SK-N-SH treated with all-trans-retinoic acid at 6 μM for 48 hours (cell line): ENCODE measurements at regions not wholly inside any gene's neighbourhood (a gene's known extent, or its start where the extent isn't known, plus 50 kb on each side); places are given as distances from the start of the nearest gene placed in this dataset.

Experiments used
- ARNTL ChIP-seq: fragments of 450-650 bp; formaldehyde crosslinking; IDR thresholded peaks from 2 replicates; pipeline ENCODE4 v1.5.0; 2020; ENCODE audit warnings: low read depth, mild to moderate bottlenecking, moderate library complexity, borderline replicate concordance
- GLIS3 ChIP-seq: fragments of 250-450 bp; sonication (Bioruptor Pico); IDR thresholded peaks from 2 replicates; pipeline ENCODE4 v1.5.0; 2020; ENCODE audit warnings: mild to moderate bottlenecking, moderate library complexity
- ISL1 ChIP-seq: fragments of 250-450 bp; sonication (Bioruptor Pico); IDR thresholded peaks from 2 replicates; pipeline ENCODE4 v2.1.2; 2022; ENCODE audit warnings: mild to moderate bottlenecking, moderate library complexity
- OSR1 ChIP-seq: fragments of 250-450 bp; sonication (Bioruptor Pico); IDR thresholded peaks from 2 replicates; pipeline ENCODE4 v1.8.0; 2022; ENCODE audit warnings: moderate library complexity, mild to moderate bottlenecking, inconsistent platforms
- PATZ1 ChIP-seq: fragments of 250-450 bp; sonication (Bioruptor Pico); IDR thresholded peaks from 2 replicates; pipeline ENCODE4 v1.8.0; 2020; ENCODE audit warnings: mild to moderate bottlenecking, moderate library complexity, borderline replicate concordance
- RARB ChIP-seq: fragments of 250-450 bp; sonication (Bioruptor Pico); IDR thresholded peaks from 2 replicates; pipeline ENCODE4 v1.8.0; 2021; ENCODE audit warnings: mild to moderate bottlenecking, moderate library complexity
- SNAI2 ChIP-seq: fragments of 250-450 bp; sonication (Bioruptor Pico); IDR thresholded peaks from 2 replicates; pipeline ENCODE4 v1.5.0; 2020; ENCODE audit warnings: mild to moderate bottlenecking, moderate library complexity
- TOX ChIP-seq: fragments of 250-450 bp; sonication (Bioruptor Pico); IDR thresholded peaks from 2 replicates; pipeline ENCODE4 v1.8.0; 2021; ENCODE audit warnings: mild to moderate bottlenecking, moderate library complexity, borderline replicate concordance
- ZFP30 ChIP-seq: fragments of 450-650 bp; formaldehyde crosslinking; IDR thresholded peaks from 2 replicates; pipeline ENCODE4 v1.5.0; 2022; ENCODE audit warnings: mild to moderate bottlenecking, moderate library complexity
- ZNF565 ChIP-seq: fragments of 450-650 bp; formaldehyde crosslinking; conservative IDR thresholded peaks from 2 replicates; pipeline ENCODE4 v1.5.0; 2020; ENCODE audit warnings: low read depth, mild to moderate bottlenecking, moderate library complexity
- ZNF70 ChIP-seq: fragments of 450-650 bp; formaldehyde crosslinking; IDR thresholded peaks from 2 replicates; pipeline ENCODE4 v1.5.0; 2020; ENCODE audit warnings: mild to moderate bottlenecking, moderate library complexity
- TF ChIP-seq, protein P1 (sequence below): fragments of 250-450 bp; sonication (Bioruptor Pico); IDR thresholded peaks from 2 replicates; pipeline ENCODE4 v1.5.1; 2020; ENCODE audit warnings: low read depth, mild to moderate bottlenecking, moderate library complexity

DNA sequence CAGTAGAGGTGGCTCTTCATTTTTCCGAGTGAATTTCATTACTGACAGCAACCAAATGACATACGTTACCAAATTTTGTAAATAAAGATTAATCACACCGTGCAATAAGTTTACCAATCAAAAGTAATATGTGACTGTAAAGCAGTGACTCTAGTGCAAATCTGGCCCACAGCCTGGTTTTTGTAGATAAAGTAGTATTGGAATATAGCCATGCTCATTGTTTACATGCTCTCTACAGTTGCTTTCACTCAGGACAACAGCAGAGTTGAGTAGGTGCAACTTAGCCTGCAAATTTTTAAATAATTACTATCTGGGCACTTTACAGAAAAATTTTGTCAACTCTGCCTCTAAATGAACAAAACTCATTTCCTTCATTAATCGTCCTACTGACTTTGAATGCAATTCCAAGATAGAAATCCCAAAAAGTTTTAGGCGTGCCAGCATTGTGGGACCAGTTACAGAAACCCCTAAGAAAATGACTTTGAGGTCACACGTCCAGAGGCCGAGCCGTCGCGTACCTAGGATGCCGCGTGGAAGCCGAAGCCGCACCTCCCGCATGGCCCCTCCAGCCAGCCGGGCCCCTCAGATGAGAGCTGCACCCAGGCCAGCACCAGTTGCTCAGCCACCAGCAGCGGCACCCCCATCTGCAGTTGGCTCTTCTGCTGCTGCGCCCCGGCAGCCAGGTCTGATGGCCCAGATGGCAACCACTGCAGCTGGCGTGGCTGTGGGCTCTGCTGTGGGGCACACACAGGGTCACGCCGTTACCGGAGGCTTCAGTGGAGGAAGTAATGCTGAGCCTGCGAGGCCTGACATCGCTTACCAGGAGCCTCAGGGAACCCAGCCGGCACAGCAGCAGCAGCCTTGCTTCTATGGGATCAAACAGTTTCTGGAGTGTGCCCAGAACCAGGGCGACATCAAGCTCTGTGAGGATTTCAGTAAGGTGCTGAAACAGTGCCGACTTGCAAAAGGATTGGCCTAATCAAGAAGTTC, 180.7 kb upstream of the TLE4 start:
- TF ChIP-seq ZFP30 (CRISPR knock-in tag) = no peak
- TF ChIP-seq OSR1 = no peak
- no peak for TF ChIP-seq PATZ1 (CRISPR knock-in tag)
- TF ChIP-seq GLIS3 (CRISPR knock-in tag) = no peak
- TF ChIP-seq ISL1 (CRISPR knock-in tag) = no peak
- TF ChIP-seq, protein P1, sequence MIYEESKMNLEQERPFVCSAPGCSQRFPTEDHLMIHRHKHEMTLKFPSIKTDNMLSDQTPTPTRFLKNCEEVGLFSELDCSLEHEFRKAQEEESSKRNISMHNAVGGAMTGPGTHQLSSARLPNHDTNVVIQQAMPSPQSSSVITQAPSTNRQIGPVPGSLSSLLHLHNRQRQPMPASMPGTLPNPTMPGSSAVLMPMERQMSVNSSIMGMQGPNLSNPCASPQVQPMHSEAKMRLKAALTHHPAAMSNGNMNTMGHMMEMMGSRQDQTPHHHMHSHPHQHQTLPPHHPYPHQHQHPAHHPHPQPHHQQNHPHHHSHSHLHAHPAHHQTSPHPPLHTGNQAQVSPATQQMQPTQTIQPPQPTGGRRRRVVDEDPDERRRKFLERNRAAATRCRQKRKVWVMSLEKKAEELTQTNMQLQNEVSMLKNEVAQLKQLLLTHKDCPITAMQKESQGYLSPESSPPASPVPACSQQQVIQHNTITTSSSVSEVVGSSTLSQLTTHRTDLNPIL (CRISPR knock-in tag) = no peak
- no peak for TF ChIP-seq RARB (CRISPR knock-in tag)
- no peak for TF ChIP-seq ZNF70
- TF ChIP-seq ZNF565 (CRISPR knock-in tag) = no peak
- TF ChIP-seq ARNTL (CRISPR knock-in tag) = no peak
- TF ChIP-seq TOX (CRISPR knock-in tag) = no peak
- no peak for TF ChIP-seq SNAI2
